ENCODE measurements at regions not wholly inside any gene's neighbourhood (a gene's known extent, or its start where the extent isn't known, plus 50 kb on each side); places are given as distances from the start of the nearest gene placed in this dataset.

- Histone ChIP-seq H3K27me3 (ENCODE audit: control insufficient read depth, insufficient read depth, low read length) (no peaks in the 10 kb centered on the region; the same call in 1 of the 2 replicates), H3K36me3 (ENCODE audit: control insufficient read depth, insufficient read depth, low read length) (no peaks in the 10 kb centered on the region), H3K4me3 (ENCODE audit: low read depth in 2 of 2, low read length in 2 of 2) (no peak overlapping the region), H3K4me1 (ENCODE audit: control insufficient read depth, insufficient read depth, low read length) (no peaks in the 10 kb centered on the region), H3K27ac (ENCODE audit: low read length) (no peak overlapping the region), H3K9me3 (ENCODE audit: control insufficient read depth, insufficient read depth, low read depth, low read length) (no peaks in the 10 kb centered on the region)
- in situ Hi-C loops (cut with HindIII; ENCODE audit: low pct_unique_long_range_greater_than_20kb, low sequenced_read_pairs) = no loop called here
- ATAC-seq = no peak
- ChIA-PET POLR2A (no interaction called here), CTCF (no interaction called here)
- intact Hi-C loops (cut with micrococcal nuclease; ENCODE audit: unreplicated experiment) = no loop called here
- TF ChIP-seq, protein P1, sequence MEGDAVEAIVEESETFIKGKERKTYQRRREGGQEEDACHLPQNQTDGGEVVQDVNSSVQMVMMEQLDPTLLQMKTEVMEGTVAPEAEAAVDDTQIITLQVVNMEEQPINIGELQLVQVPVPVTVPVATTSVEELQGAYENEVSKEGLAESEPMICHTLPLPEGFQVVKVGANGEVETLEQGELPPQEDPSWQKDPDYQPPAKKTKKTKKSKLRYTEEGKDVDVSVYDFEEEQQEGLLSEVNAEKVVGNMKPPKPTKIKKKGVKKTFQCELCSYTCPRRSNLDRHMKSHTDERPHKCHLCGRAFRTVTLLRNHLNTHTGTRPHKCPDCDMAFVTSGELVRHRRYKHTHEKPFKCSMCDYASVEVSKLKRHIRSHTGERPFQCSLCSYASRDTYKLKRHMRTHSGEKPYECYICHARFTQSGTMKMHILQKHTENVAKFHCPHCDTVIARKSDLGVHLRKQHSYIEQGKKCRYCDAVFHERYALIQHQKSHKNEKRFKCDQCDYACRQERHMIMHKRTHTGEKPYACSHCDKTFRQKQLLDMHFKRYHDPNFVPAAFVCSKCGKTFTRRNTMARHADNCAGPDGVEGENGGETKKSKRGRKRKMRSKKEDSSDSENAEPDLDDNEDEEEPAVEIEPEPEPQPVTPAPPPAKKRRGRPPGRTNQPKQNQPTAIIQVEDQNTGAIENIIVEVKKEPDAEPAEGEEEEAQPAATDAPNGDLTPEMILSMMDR (IDR thresholded peaks at IDR 0.05) = no peak
- TF ChIP-seq POLR2AphosphoS5 (IDR thresholded peaks at IDR 0.05; ENCODE audit: low read depth, low read length) (no peak), REST (IDR thresholded peaks at IDR 0.05; ENCODE audit: insufficient read depth in 1 of 2, low read depth in 2 of 2, low read length in 1 of 2) (no peak), SIN3A (IDR thresholded peaks at IDR 0.05; ENCODE audit: borderline replicate concordance, insufficient read depth, low read depth, low read length) (no peak), TCF7L2 (IDR thresholded peaks at IDR 0.05; ENCODE audit: low read depth, low read length) (no peak)
- no peak for DNase-seq (ENCODE audit: low read depth, low spot score)
- BruUV-seq (replicated peaks) = no TSS peak
Observed at GRCh38 chr22:49076300-49077035, 751.2 kb downstream of the BRD1 start.

DNA sequence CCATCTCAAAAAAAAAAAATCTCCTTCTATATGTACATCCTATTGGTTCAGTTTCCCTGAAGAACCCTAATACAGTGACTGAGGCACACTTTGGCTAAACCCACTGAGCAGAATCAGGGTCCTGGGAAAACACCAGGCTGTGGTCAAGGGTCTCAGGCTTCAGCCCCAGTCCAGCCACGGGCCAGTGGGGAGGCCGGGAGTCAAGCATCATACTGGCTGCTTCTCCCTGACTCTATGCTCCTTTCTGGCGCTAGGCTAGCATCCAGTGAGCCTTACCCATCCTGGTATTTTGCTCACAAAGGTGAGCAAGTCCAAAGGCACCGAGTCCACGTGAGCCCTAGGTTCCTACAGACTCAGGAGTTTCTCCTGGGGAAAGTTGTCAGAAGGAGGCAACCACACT is 752.5 kb downstream of the BRD1 start:
- Histone ChIP-seq H3K9me3 (ENCODE audit: control insufficient read depth, insufficient read depth, low read depth, low read length) (no peaks in the 10 kb centered on the region), H3K4me1 (ENCODE audit: control insufficient read depth, insufficient read depth, low read length) (no peaks in the 10 kb centered on the region), H3K36me3 (ENCODE audit: control insufficient read depth, insufficient read depth, low read length) (no peaks in the 10 kb centered on the region), H3K27me3 (ENCODE audit: control insufficient read depth, insufficient read depth, low read length) (no peaks in the 10 kb centered on the region; the same call in 1 of the 2 replicates), H3K27ac (ENCODE audit: low read length) (no peak overlapping the region), H3K4me3 (ENCODE audit: low read depth in 2 of 2, low read length in 2 of 2) (no peak overlapping the region)
- in situ Hi-C loops (cut with HindIII; ENCODE audit: low pct_unique_long_range_greater_than_20kb, low sequenced_read_pairs) (no loop called here), intact Hi-C loops (cut with micrococcal nuclease; ENCODE audit: unreplicated experiment) (no loop called here)
- ATAC-seq (no peak), DNase-seq (ENCODE audit: low read depth, low spot score) (no peak)
- CTCF ChIA-PET = no interaction called here
- TF ChIP-seq POLR2AphosphoS5 (IDR thresholded peaks at IDR 0.05; ENCODE audit: low read depth, low read length) = no peak
- TF ChIP-seq SIN3A (IDR thresholded peaks at IDR 0.05; ENCODE audit: borderline replicate concordance, insufficient read depth, low read depth, low read length) = no peak
- TF ChIP-seq, protein P1 (IDR thresholded peaks at IDR 0.05) = no peak
- TF ChIP-seq REST (IDR thresholded peaks at IDR 0.05; ENCODE audit: insufficient read depth in 1 of 2, low read depth in 2 of 2, low read length in 1 of 2) = no peak
- no peak for TF ChIP-seq TCF7L2 (IDR thresholded peaks at IDR 0.05; ENCODE audit: low read depth, low read length)
- POLR2A ChIA-PET = no interaction called here
- BruUV-seq (replicated peaks) = no TSS peak

All from Panc1 (cell line).